ENCODE measurements at regions not wholly inside any gene's neighbourhood (a gene's known extent, or its start where the extent isn't known, plus 50 kb on each side); places are given as distances from the start of the nearest gene placed in this dataset.

GRCh38 chr12:63208956-63209355, 58.0 kb upstream of the AVPR1A start:
- Histone ChIP-seq H2BK20ac (ENCODE audit: low read depth, low read length, poor library complexity, severe bottlenecking) (no peak overlapping the region), H2BK12ac (ENCODE audit: insufficient read length, low read depth, low read length) (no peak overlapping the region), H3K56ac (ENCODE audit: insufficient read length, low read depth, low read length) (no peak overlapping the region), H3K79me1 (ENCODE audit: insufficient read depth, low read depth, low read length, poor library complexity, severe bottlenecking) (no peaks in the 10 kb centered on the region), H2AFZ (ENCODE audit: low read length) (no peak overlapping the region), H4K20me1 (ENCODE audit: control insufficient read depth, insufficient read depth, insufficient read length) (no peaks in the 10 kb centered on the region), H3K9me3 (ENCODE audit: control insufficient read depth, low read depth, low read length) (no peaks in the 10 kb centered on the region), H3K4ac (ENCODE audit: low read depth, low read length) (no peak overlapping the region), H4K8ac (replicated peaks; ENCODE audit: insufficient read length, low read depth, low read length) (no peak overlapping the region), H2BK120ac (ENCODE audit: low read depth, low read length, poor library complexity, severe bottlenecking) (peak overlapping the region; percentile 61), H4K5ac (ENCODE audit: insufficient read length, low read depth, low read length) (no peak overlapping the region), H3K18ac (ENCODE audit: insufficient read length, low read depth, low read length) (no peak overlapping the region), H3K23ac (ENCODE audit: insufficient read length, low read depth, low read length) (no peak overlapping the region), H4K91ac (ENCODE audit: insufficient read length, low read depth, low read length) (no peak overlapping the region), H3K23me2 (ENCODE audit: insufficient read length, low read depth, low read length, poor library complexity, severe bottlenecking) (no peaks in the 10 kb centered on the region), H2BK15ac (ENCODE audit: low read depth, low read length) (no peak overlapping the region), H3K14ac (ENCODE audit: insufficient read depth, low read length) (no peak overlapping the region), H3K27me3 (ENCODE audit: insufficient read depth, low read length) (no peaks in the 10 kb centered on the region), H3K27ac (ENCODE audit: insufficient read length, low read depth, low read length) (no peak overlapping the region), H3K79me2 (ENCODE audit: insufficient read depth, low read length) (no peaks in the 10 kb centered on the region), H2BK5ac (ENCODE audit: insufficient read length, low read length) (no peak overlapping the region), H3K4me1 (ENCODE audit: insufficient read depth, low read length) (no peaks in the 10 kb centered on the region), H3K9ac (ENCODE audit: extremely low read depth, insufficient read length, low read length) (no peak overlapping the region), H3T11ph (ENCODE audit: low read length) (no peak overlapping the region), H2AK5ac (ENCODE audit: insufficient read length, low read length) (no peak overlapping the region), H3K4me2 (ENCODE audit: insufficient read depth, insufficient read length, low read length) (no peak overlapping the region)
- H3K27ac Mint-ChIP-seq: no peak overlapping the region
- peaks cover 4% of the 10 kb centered on the region; the same call in 1 of the 2 replicates for H3K27me3 Mint-ChIP-seq (ENCODE audit: low read depth)
- H3K9me3 Mint-ChIP-seq: no peaks in the 10 kb centered on the region
- H3K4me1 Mint-ChIP-seq: no peaks in the 10 kb centered on the region
- no peak for TF ChIP-seq CTCF (conservative IDR thresholded peaks at IDR 0.05)
- DNase-seq: no peak
- no peaks in the 10 kb centered on the region for H3K36me3 Mint-ChIP-seq (ENCODE audit: insufficient read depth in 1 of 3, low read depth in 3 of 3)
- H3K4me3 Mint-ChIP-seq: no peak overlapping the region
